ENCODE measurements at regions not wholly inside any gene's neighbourhood (a gene's known extent, or its start where the extent isn't known, plus 50 kb on each side); places are given as distances from the start of the nearest gene placed in this dataset.

DNA sequence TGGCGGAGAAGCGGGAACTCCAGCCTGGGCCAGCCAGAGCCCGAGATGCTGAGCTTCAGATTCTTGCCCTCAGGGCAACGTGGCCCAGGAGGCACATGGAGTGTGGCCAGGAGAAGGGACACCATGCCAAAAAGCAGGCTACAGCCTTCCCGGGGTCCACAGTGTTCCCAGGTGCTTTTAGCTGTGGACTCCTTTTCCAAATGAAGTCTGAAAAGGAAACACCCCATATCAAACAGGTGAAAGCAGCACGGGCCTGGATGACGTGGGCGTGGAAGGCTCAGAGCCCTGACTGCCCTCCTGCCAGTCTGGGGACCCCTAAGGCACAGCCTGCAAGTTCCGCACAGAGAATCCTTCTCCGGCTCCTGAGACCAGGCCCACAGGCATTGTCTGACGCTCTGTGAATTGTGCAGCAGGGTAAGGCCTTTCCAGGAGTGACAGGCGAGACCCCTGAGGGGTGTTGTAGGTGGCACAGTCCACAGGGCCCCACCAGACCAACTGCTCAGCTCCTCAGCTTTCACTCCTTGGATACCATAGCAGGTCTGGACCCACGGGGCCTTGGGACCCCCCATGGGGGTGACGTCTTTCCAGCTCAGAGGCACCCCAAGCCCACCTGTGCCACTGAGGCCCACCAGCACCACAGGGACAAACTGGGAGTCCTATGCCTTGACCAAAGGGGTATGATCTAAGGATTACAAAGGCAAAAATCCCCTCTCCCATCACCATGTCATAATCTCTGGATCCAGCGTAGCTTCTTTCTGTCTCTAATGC lies 69.6 kb upstream of the RAB6C start:
- H3K4me3 ChIP-seq (ENCODE audit: low read depth, low read length), result no peak overlapping the region
- TF ChIP-seq CTCF (IDR thresholded peaks at IDR 0.05; ENCODE audit: low read depth, low read length), result no peak
- ChIA-PET CTCF (no interaction called here), POLR2A (no interaction called here)
- no peak overlapping the region for H3K27ac ChIP-seq (ENCODE audit: low read depth, low read length)
- no peaks in the 10 kb centered on the region for H3K9me3 ChIP-seq (ENCODE audit: control insufficient read depth, insufficient read depth, low read length)
- H3K27me3 ChIP-seq (ENCODE audit: control insufficient read depth, insufficient read depth, low read length), result no peaks in the 10 kb centered on the region
- no peak for DNase-seq (ENCODE audit: low read depth, low spot score)

GRCh38 chr2:129910446-129911362 lies 68.8 kb upstream of the RAB6C start:
- POLR2A ChIA-PET, result no interaction called here
- Histone ChIP-seq H3K9me3 (ENCODE audit: control insufficient read depth, insufficient read depth, low read length) (no peaks in the 10 kb centered on the region), H3K27me3 (ENCODE audit: control insufficient read depth, insufficient read depth, low read length) (no peaks in the 10 kb centered on the region), H3K27ac (ENCODE audit: low read depth, low read length) (no peak overlapping the region), H3K4me3 (ENCODE audit: low read depth, low read length) (no peak overlapping the region)
- TF ChIP-seq CTCF (IDR thresholded peaks at IDR 0.05; ENCODE audit: low read depth, low read length), result no peak
- CTCF ChIA-PET, result no interaction called here
- no peak for DNase-seq (ENCODE audit: low read depth, low spot score)

DNA sequence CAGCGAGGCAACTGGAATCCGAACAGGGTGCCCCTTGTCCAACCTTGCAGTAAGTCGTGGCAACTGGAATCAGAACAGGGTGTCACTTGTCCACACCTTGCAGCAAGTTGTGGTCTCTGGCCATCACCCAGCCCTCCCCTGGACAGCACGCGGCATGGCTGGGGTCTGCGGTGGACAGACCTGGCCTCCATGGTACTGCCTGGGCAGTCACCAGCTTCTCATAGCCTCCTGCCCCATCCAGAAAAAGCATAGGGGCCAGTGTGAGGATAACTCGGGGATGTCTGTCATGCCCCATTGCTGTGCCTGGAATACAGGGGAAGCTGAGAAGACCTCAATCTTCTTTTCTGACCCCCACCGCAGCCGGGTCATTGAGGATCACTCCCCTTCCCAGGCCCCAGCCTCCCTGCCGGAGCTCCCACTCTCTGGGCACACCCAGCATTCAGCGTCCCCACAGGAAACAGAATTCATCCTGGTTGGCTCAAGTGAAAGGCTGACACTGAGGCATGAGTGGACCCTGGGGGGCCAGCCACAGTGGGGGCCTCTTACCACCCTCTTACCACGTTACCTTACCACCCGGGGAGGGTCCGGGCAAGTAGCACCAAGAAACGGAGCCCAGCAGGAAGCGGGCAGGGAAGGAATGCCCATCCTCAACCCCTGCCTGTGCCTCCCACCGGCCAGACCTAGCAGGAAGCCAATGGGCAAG lies 68.0 kb upstream of the RAB6C start:
- no peaks in the 10 kb centered on the region for H3K27me3 ChIP-seq (ENCODE audit: control insufficient read depth, insufficient read depth, low read length)
- H3K9me3 ChIP-seq (ENCODE audit: control insufficient read depth, insufficient read depth, low read length), result no peaks in the 10 kb centered on the region
- no peak overlapping the region for H3K4me3 ChIP-seq (ENCODE audit: low read depth, low read length)
- TF ChIP-seq CTCF (IDR thresholded peaks at IDR 0.05; ENCODE audit: low read depth, low read length), result no peak
- no peak for DNase-seq (ENCODE audit: low read depth, low spot score)
- ChIA-PET CTCF (no interaction called here), POLR2A (no interaction called here)
- H3K27ac ChIP-seq (ENCODE audit: low read depth, low read length), result no peak overlapping the region

DNA sequence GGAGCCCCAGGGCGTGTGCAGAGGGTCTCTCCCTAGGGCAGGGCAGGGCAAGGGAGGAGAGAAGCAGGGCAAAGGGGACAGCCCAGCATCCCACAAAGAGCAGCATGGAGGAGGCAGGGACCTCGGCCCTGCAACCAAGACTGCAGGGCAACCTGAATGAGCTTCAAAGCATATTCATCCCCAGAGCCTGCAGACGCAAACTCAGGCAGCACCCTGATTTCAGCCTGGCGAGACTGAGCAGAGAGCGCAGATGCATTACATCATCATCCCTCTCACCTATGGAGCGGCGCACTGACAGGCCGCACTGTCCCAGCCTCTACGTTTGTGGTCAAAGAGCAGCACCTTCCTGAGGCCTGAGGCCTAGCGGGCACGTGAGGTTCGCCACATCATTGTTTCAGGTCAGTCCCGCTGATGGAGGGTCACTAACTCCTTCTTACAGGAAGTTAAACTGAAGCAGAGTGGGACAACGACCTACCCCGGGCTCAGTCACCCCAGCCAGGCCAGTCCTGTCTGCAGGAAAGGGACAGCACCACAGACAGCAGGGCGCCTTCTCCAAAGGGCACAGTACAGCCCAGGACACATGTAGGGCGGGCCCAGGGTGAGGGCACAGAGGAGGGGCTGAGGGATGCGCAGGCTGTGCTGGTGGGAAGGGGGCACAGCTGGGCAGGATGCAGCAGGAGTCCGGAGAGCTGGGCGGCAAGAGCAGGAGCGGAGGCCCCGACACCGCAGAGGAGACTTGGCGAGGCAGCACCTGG lies 67.2 kb upstream of the RAB6C start:
- Histone ChIP-seq H3K9me3 (ENCODE audit: control insufficient read depth, insufficient read depth, low read length) (no peaks in the 10 kb centered on the region), H3K27me3 (ENCODE audit: control insufficient read depth, insufficient read depth, low read length) (no peaks in the 10 kb centered on the region), H3K4me3 (ENCODE audit: low read depth, low read length) (no peak overlapping the region), H3K27ac (ENCODE audit: low read depth, low read length) (no peak overlapping the region)
- no peak for TF ChIP-seq CTCF (IDR thresholded peaks at IDR 0.05; ENCODE audit: low read depth, low read length)
- ChIA-PET CTCF (no interaction called here), POLR2A (no interaction called here)
- no peak for DNase-seq (ENCODE audit: low read depth, low spot score)

All from AG04450 (cell line).